Stimulated activated CD4-positive, alpha-beta T cell treated with anti-CD3 and anti-CD28 coated beads, Interleukin-1b, Interleukin-23, amount 100 ng/mL, for 24 hours (primary cell): ENCODE measurements at regions not wholly inside any gene's neighbourhood (a gene's known extent, or its start where the extent isn't known, plus 50 kb on each side); places are given as distances from the start of the nearest gene placed in this dataset.
"Not testable (repeated sequence)": the region's sequence is repeated elsewhere in the genome, so short reads cannot be mapped to it uniquely, and the experiment has no call there.

ENCODE experiments used
- DNase-seq, 4 experiments: peaks; one replicate each; pipeline ENCODE4 v3.0.0-alpha.2; 2020; ENCODE audit warnings: low read depth in 4 of 4, low spot score in 1 of 4

GRCh38 chr4:126109836-126110235 is 795.1 kb downstream of the FAT4 start:
- no peak for DNase-seq

- DNase-seq = no peak
These were observed 798.3 kb downstream of the FAT4 start for GRCh38 chr4:126113058-126113457.

GRCh38 chr4:126123611-126124325 is 809.0 kb downstream of the FAT4 start:
- DNase-seq = no peak

DNA sequence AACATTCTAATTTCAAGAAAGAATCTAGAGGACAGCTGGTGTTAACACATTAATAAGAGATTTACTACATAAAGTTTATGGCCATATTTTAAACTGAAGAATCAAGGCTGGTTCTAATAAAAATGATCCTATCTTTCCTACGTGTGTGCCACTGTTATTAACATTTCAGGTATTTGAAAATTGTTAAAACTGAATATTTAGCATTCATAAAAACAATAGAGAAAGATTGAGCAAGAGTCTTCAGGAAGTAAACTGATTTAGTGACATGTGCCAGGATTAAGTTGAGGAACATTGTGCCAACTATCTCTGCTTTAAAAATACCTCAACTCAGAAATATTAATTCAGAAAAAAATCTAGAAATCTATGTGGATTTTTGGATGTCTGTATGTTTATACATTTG is 810.1 kb downstream of the FAT4 start:
- no peak for DNase-seq

DNA sequence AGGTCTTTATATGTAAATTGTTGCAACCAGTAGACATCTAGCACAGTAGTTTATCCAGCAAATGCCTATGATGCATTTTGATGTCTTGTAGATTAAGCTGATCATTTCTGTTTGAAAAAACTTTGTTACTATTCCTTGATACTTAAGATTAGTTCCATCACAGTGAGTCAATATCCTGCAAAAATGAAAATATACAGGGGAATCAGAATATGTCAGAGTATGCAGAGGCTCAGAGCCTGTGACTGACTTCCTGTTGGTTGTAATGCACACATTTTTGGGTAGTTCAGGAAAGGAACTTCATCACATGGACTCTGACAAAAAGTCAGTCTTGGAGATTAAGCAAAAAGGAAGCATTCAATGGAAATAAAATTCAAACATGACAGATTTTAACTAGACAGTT is 815.5 kb downstream of the FAT4 start:
- DNase-seq = no peak

DNA sequence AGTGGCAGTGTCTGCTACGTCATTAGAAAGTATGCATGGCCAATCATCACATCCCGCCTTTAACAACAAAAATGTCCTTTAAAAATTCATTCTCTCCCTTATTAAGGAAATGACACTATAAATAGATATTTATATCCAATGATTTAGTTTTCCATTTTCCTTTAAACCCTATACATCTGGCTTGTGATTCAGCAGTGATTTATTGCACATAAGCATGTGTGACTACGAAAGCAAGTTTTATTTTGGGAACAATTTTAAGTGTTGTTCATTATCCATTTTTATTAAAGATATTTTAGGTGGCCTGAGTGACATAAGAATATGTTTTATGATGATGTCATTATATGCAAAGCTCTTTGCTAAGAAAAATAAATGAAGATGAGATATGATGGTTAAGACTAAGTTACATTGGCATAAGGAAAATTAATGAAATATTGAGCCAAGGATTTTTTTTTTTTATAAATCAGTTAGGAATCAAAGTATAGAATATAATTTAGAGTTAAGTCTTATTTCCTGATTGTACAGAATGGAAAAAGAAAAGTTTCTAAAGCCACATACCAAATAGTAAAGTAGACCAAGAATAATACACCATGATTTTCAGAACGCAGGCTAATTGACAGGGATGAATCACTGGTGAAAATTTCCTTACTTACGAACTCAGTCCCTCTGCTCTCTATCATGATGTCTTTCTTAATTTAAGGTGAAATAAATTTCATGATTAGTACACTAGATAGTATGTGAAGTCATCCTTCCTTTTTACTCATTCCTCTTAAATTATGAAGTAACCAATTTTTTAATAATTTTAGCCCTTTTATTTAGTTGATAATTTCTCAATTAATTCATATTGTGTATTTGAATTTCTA is 822.4 kb downstream of the FAT4 start:
- DNase-seq = no peak

- DNase-seq = no peak
These were observed 823.0 kb downstream of the FAT4 start for GRCh38 chr4:126137782-126138170.

DNA sequence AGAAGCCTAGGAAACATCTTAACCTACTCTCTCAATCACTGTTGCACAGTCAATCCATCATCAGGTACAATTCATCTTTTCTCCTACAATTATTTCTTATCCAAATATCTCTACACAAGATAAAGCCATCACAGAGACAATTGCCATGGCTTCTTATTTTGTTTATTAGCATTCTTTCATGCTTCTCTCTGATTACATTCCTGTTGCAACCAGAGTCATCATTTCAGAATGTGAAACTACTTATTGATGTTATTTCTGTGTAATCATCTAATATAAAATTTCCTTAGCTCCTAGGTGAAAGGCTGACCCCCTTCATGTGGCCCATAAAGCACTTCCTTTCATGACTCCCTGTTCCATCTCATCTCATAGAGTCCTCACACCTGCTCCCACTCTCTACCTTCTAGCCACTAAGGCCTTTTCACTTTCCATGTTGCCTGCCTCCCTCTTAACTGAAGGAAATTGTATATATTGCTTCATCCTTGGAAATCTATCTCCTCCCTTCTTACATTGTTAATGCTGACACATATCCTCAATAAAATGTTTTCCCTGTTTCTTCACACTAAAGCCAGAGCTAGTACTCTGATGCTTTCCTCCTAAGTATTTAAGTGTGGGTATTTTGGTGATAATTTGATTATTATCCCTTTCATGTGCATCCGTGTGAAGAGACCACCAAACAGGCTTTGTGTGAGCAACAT is 829.9 kb downstream of the FAT4 start:
- DNase-seq = no peak

- DNase-seq = no peak
These were observed 853.7 kb downstream of the FAT4 start for GRCh38 chr4:126168484-126168883.

GRCh38 chr4:126172126-126172525 is 857.4 kb downstream of the FAT4 start:
- no peak for DNase-seq

DNA sequence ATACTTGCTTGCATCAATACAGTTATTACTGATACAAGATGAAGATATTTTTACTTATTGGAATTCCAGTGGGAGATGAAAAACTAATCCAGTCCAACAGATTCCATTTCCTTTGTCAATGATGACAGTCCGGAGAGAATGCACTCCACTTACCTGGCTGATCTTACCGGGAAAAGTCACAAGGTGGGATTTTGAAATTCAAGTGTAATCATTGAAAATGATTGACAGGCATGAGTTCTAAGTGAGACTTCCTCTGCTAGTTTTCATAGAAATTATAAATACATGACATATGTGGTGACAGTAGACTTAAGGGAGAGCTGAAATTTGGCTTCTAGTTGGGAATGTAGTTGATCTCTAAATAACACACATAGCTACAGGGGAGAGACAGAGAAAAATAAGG is 859.9 kb downstream of the FAT4 start:
- no peak for DNase-seq

- DNase-seq = no peak
These were observed 865.9 kb downstream of the FAT4 start for GRCh38 chr4:126180642-126181041.

GRCh38 chr4:126182336-126182735 is 867.6 kb downstream of the FAT4 start:
- no peak for DNase-seq

DNA sequence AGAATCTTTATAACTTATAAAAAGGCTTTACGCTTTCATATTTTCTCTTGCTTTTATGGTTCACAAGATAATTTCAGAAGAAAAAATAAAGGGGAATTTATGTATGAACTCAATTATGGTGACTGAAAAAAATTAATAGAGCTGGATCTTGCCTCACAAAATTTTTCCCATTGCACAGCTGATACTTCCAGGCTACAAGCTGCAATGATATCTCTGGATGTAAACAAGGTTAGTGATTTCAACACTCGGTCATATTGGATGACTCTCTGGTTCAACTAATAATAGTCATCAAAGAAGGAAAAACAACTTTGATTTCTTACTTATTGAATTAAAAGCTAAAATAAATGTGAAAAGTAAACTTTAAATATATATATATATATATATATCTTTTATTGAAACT is 868.0 kb downstream of the FAT4 start:
- DNase-seq = no peak

- DNase-seq = no peak
These were observed 868.5 kb downstream of the FAT4 start for GRCh38 chr4:126183206-126183605.

DNA sequence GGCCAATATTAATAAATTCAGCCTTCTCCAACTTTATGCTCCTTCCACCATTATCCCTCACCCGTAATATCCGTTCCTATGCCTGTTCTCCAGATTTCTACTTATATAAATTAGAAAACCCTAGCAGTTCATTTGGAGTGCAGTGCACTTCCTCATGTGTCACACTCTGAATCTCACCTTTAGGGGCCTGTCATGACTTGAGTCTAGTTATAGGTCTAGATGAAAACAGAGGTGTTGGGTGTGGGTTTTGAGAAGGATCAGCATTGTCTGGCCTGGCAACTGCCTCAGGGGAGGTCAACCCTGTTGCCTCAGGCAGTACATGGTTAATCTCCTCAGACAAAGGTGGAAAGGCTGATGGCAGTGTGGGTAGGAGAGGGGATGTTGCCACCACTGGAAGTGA is 876.8 kb downstream of the FAT4 start:
- DNase-seq = no peak

GRCh38 chr4:126192506-126192905 is 877.8 kb downstream of the FAT4 start:
- no peak for DNase-seq

DNA sequence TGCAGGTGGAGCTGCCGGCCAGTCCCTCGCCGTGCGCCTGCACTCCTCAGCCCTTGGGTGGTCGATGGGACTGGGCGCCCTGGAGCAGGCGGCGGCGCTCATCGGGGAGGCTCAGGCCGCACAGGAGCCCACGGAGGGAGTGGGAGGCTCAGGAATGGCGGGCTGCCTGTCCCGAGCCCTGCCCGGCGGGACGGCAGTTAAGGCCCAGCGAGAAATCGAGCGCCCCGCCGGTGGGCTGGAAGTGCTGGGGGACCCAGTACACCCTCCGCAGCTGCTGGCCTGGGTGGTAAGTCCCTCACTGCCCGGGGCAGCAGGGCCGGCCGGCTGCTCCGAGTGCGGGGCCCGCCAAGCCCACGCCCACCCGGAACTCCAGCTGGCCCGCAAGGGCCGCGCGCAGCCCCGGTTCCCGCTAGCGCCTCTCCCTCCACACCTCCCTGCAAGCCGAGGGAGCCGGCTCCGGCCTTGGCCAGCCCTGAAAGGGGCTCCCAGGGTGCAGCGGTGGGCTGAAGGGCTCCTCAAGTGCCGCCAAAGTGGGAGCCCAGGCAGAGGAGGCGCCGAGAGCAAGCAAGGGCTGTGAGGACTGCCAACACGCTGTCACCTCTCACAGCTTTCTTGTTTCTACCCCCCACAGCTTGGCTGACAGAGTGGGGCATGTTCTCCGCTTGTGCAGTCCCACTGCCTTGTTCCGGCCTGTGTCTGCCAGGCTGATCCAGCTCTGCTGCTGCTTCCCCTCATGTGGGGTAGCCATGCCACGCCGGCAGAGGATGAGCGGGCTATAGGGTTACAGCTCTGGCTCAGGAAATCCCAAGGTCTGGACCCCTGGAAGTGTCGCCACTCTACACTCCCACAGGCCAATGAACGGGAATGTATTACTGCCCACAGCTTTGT is 886.7 kb downstream of the FAT4 start:
- not testable (repeated sequence) for DNase-seq

- no peak for DNase-seq
These were observed 887.5 kb downstream of the FAT4 start for GRCh38 chr4:126202226-126202625.

- DNase-seq = no peak
These were observed 893.2 kb downstream of the FAT4 start for GRCh38 chr4:126207910-126208309.

GRCh38 chr4:126209147-126209546 is 894.4 kb downstream of the FAT4 start:
- no peak for DNase-seq
